Ramos (cell line): ENCODE measurements at regions not wholly inside any gene's neighbourhood (a gene's known extent, or its start where the extent isn't known, plus 50 kb on each side); places are given as distances from the start of the nearest gene placed in this dataset.
"Not testable (repeated sequence)": the region's sequence is repeated elsewhere in the genome, so short reads cannot be mapped to it uniquely, and the experiment has no call there.

Experiments
- in situ Hi-C: fragments of 300-500 bp; cut with MboI; formaldehyde crosslinking; loops from one replicate; pipeline ENCODE4 v1.14.3; 2022; ENCODE audit warnings: low sequenced_read_pairs; ENCODE audit not compliant: unreplicated experiment

DNA sequence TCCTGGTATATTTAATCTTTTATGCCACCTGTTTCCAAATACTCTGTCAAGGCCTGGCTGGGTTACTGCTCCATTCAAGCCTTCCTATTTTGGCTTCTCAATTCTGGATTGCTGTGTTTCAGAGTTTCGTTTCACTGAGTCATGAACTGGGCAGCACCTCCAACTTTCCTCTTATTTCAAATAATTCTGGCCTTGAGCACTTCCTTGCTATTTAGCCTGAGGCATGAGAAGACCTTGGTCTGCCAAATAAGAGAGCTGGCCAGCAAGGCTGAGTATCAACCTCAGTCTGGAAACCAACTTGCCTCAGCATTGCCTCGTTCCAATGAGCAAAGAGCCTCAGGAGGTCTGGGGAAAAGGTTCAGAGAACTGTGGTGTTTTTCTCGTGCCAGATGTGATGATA is 66.6 kb downstream of the TNFAIP3 start:
- in situ Hi-C loops = no loop called here

- in situ Hi-C loops = no loop called here
These were observed 69.7 kb downstream of the TNFAIP3 start for GRCh38 chr6:137936798-137937197.

GRCh38 chr6:137937834-137938233 is 70.8 kb downstream of the TNFAIP3 start:
- in situ Hi-C loops = no loop called here

GRCh38 chr6:137938770-137939379 is 71.8 kb downstream of the TNFAIP3 start:
- in situ Hi-C loops = no loop called here

DNA sequence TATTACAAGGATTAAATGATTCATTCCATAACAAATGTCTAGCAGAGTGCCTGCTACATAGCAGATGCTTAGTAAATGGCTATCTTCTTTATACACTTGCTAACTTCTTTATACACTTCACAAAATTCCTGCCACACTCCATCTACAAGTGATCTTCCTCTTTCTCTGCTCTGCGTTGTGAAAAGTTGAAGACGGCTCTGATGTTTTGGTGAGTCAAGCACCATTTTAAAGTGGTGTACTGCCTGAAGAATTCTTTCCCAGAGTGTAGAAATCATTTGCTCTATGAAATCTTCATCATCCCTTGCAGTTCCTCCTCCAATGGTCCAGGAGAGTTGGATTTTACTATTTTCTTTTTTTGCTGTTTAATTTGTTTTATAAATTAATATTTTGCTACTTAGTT is 74.9 kb downstream of the TNFAIP3 start:
- in situ Hi-C loops = no loop called here

- in situ Hi-C loops = no loop called here
These were observed 75.7 kb downstream of the TNFAIP3 start for GRCh38 chr6:137942736-137943135.

GRCh38 chr6:137944381-137944780 is 77.3 kb downstream of the TNFAIP3 start:
- in situ Hi-C loops = not testable (repeated sequence)

DNA sequence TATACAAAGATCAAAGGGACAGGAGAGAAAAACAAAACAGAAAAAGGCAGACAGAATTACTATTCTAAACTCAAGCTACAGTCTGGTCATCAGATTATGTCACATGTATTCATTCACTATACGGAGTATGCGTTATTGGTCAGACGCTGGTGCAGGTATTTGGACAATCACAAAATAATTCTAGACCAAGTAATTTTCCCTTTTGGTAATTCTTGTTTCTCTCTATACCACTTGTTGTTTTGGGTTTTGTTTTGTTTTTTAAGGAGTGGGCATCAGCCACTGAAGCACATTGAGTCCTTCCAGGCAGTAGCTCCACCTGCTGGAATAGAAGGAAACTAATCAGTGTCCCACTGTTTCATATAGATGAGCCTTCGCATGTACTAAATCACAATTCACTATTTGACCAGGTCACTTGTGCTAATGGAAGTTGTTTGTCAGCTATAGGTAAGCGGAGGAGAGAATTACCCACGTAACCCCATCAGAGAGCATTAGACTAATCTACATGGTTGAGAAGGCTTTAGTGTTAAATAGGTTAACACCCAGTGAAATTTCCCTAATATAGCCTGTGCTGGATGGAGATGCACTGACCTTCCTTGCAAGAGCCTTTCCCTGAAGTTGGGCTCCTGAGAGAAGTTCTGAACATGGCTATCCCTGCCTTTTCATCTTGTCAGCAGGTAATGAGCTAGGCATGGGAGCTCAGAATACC is 77.9 kb downstream of the TNFAIP3 start:
- in situ Hi-C loops = no loop called here

DNA sequence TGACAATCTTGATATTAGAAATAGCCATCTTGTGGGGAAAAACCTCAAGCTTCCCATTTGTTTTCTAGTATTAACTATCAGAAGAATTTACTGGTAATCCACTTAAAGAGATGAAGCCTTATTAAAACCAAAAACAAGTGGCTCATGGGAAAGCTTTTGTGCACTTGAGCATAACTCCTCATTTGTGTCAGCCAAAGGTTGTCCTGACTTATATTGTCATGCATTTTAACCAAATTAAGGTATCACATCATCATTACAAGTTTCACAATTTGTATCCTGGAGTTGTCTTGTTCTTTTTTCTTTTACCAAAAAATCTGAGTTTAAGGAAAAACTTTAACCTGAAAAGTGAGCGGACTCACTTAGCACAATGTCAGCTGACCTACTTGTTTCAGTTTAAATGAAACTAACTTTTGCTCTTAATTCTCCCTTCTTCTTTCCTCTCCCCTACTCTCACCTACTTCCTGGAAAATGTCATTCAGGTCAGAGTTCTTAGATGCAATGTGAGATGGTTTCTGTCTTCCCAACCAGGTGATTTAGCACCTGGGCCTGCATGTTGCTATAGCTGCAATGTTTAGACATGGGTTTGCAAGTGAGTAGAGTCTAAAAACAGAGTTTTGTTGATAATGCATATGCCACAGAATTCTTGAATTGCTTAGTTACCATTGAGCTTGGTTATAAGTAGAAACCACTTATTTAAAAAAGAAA is 82.8 kb downstream of the TNFAIP3 start:
- in situ Hi-C loops = no loop called here

DNA sequence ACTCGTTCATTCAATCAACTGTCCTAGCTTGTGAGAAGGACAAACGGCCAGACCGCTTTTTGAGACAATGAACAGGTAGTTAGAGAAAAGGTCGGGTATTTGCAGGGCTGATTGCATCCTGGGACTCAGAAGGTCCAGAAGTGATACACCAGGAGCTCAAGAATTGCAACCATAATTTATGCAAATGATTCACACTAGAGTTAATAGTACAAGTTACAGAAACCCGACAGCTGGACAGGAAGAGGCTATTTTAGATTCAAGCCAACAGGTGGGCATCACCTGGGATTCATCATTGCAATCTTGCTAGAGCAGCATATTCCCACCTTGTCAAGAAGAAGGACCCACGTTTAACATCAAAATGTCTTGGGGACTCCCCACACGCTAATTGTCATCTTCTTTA is 83.5 kb downstream of the TNFAIP3 start:
- in situ Hi-C loops = no loop called here

- in situ Hi-C loops = no loop called here
These were observed 84.1 kb downstream of the TNFAIP3 start for GRCh38 chr6:137951064-137951597.

DNA sequence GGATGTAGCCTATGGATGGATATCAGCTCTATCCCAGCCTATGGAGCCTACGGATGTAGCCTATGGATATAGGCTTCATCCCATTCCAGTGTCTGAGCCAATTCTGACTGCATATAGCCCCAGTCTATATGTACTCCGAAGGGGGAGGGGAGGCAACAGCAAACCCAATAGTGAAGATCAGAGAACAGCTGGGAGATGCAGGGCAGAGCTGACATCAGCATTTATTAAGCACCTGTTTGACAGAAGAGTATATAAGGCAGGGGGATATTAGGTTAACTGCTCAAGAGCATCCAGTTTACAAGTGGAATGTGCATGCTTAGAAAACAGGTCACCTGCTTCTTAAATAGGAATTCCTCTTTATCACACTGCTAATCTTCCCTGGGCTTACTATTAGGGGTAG is 85.2 kb downstream of the TNFAIP3 start:
- in situ Hi-C loops = no loop called here

DNA sequence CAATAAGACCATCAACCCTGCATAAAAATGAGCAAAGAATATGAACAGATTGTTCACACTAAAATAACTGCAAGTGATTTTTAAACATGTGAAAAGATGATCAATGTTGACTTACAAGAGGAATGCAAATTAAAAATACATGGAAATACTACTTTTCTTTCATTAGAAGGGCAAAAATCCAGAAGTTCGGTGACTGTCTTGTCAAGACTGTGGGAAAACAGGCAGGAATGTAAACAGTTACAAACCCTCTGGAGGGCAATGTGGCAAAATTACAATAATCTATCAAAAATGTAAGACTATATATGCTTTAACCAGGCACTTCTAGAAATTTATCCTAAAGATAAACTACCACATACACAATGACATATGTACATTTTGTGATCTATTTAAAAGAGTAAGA is 86.7 kb downstream of the TNFAIP3 start:
- in situ Hi-C loops = no loop called here

DNA sequence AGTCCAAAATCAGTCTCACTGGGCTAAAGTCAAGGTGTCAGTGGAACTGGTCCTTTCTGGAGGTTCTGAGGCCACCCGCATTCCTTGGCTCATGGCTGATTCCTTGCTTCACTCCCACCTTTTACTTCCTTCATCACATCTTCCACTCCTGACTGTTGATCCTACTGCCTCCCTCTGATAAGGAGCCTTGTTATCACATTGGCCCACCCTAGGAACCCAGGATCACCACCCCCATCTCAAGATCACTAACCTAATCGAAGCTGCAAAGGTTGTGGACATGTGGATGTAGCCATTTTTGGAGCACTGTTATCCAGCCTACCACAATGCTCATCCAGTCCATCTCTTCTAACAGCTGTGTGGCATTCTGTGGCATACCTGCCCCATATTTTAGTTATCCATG is 87.2 kb downstream of the TNFAIP3 start:
- in situ Hi-C loops = no loop called here

DNA sequence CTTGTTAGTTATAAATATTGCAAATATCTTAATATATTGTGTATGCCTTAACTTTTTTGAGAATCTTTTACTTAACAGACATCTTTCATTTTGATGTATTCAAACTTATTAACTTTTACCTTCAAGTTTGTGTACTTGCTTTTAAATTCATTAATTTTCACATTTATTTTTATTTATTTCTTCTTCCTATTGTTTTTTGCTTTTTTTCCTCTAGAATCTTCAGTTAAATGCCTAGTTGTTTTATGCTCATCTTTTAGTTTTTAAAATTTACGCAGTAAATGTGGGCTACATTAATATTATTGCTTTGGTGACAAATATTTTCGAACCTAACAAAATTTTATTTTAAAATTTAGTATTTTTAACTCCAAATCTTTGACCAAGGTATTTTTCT is 89.0 kb downstream of the TNFAIP3 start:
- in situ Hi-C loops = no loop called here

- in situ Hi-C loops = no loop called here
These were observed 90.4 kb downstream of the TNFAIP3 start for GRCh38 chr6:137957471-137957870.

DNA sequence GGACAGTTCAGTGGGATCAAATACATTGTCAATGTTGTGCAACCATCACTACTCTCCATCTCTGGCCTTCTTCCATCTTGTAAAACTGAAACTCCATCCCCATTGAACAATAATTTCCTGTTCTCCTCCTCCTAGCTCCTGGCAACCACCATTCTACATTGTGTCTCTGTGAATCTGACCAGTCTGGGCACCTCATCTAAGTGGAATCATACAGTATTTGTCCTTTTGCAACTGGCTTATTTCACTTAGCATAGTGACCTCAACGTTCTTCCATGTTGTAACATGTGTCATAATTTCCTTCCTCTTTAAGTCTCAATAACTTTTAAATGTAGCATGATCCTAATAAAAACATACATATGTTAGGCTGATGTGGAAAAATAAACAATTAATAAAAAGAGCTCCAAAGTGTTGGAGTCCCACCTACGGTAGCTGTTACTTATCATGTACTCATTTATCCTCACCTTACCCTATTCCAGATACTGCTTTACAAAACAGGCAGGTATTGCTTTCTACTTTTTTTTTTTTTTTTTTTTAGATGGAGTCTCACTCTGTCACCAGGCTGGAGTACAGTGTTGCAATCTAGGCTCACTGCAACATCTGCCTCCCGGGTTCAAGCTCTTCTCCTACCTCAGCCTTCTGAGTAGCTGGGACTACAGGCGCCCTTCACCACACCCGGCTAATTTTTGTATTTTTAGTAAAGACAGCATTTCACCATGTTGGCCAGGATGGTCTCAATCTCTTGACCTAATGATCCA is 91.9 kb downstream of the TNFAIP3 start:
- in situ Hi-C loops = no loop called here

GRCh38 chr6:137962725-137963124 is 95.7 kb downstream of the TNFAIP3 start:
- in situ Hi-C loops = no loop called here

GRCh38 chr6:137964876-137965275 is 97.8 kb downstream of the TNFAIP3 start:
- in situ Hi-C loops = no loop called here

- in situ Hi-C loops = no loop called here
These were observed 100.8 kb downstream of the TNFAIP3 start for GRCh38 chr6:137967689-137968454.
